Mammary epithelial cell (primary cell): ENCODE measurements at regions not wholly inside any gene's neighbourhood (a gene's known extent, or its start where the extent isn't known, plus 50 kb on each side); places are given as distances from the start of the nearest gene placed in this dataset.
"Not testable (repeated sequence)": the region's sequence is repeated elsewhere in the genome, so short reads cannot be mapped to it uniquely, and the experiment has no call there.

Experiments
- EZH2 ChIP-seq: IDR thresholded peaks from 2 replicates; pipeline ENCODE4 v1.6.1; 2012; ENCODE audit warnings: low read length, inconsistent platforms, borderline replicate concordance
- TF ChIP-seq, protein P1 (sequence below), 2 donors: IDR thresholded peaks in 1 of 2; conservative IDR thresholded peaks in 1 of 2; 2 replicates each; pipeline ENCODE4 v1.5.1; 2011 to 2012; ENCODE audit warnings: inconsistent platforms in 2 of 2, low read length in 2 of 2, mild to moderate bottlenecking in 2 of 2, control low read depth in 1 of 2, low read depth in 1 of 2; ENCODE audit not compliant: insufficient read depth in 1 of 2; ENCODE audit errors: extremely low read depth in 1 of 2

DNA sequence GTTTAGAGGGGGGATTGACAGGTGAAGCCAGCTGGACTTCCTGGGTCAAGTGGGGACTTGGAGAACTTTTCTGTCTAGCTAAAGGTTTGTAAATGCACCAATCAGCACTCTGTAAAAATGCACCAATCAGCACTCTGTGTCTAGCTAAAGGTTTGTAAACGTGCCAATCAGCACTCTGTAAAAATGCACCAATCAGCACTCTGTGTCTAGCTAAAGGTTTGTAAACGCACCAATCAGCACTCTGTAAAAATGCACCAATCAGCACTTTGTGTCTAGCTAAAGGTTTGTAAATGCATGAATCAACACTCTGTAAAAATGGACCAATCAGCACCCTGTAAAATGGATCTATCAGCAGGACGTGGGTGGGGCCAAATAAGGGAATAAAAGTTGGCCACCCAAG lies 120.1 kb upstream of the AGTR1 start:
- TF ChIP-seq, protein P1, sequence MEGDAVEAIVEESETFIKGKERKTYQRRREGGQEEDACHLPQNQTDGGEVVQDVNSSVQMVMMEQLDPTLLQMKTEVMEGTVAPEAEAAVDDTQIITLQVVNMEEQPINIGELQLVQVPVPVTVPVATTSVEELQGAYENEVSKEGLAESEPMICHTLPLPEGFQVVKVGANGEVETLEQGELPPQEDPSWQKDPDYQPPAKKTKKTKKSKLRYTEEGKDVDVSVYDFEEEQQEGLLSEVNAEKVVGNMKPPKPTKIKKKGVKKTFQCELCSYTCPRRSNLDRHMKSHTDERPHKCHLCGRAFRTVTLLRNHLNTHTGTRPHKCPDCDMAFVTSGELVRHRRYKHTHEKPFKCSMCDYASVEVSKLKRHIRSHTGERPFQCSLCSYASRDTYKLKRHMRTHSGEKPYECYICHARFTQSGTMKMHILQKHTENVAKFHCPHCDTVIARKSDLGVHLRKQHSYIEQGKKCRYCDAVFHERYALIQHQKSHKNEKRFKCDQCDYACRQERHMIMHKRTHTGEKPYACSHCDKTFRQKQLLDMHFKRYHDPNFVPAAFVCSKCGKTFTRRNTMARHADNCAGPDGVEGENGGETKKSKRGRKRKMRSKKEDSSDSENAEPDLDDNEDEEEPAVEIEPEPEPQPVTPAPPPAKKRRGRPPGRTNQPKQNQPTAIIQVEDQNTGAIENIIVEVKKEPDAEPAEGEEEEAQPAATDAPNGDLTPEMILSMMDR (conservative IDR thresholded peaks at IDR 0.05 in 1 of 2, IDR thresholded peaks at IDR 0.05 in 1 of 2; ENCODE audit: extremely low read depth in 1 of 2, insufficient read depth in 1 of 2, low read depth in 1 of 2, low read length in 2 of 2), result not testable (repeated sequence)
- not testable (repeated sequence) for TF ChIP-seq EZH2
